ENCODE measurements at regions not wholly inside any gene's neighbourhood (a gene's known extent, or its start where the extent isn't known, plus 50 kb on each side); places are given as distances from the start of the nearest gene placed in this dataset.

DNA sequence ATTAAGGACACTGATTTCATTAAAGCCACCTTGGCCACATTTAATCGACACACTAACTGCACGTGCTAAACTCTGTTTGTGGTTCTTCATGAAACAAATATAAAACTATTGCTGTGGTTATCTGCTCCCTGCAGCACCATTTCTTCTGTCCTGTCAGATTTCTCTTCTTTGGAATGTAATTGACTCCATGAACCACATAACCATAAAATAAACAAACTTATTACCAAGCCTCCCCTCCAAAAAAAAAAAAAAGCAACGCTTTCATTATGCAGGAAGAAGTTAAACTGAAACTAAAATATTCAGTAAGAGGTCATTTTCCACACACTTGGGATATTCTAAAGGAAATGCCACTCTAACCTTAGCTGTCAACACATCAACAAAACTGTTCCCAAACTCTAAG is 319.1 kb upstream of the NT5E start:
- no peak for TF ChIP-seq CTCF (conservative IDR thresholded peaks at IDR 0.05)
- Mint-ChIP-seq H3K4me1 (peaks cover 6 to 12% of the 10 kb centered on the region in 2 experiments), H3K4me3 (no peak overlapping the region), H3K27me3 (ENCODE audit: low read depth) (no peaks in the 10 kb centered on the region), H3K9me3 (no peaks in the 10 kb centered on the region), H3K27ac (no peak overlapping the region), H3K36me3 (ENCODE audit: insufficient read depth in 1 of 3, low read depth in 3 of 3) (no peaks in the 10 kb centered on the region)
- Histone ChIP-seq H4K5ac (ENCODE audit: insufficient read length, low read depth, low read length) (no peak overlapping the region), H3K18ac (ENCODE audit: insufficient read length, low read depth, low read length) (no peak overlapping the region), H3K79me2 (ENCODE audit: insufficient read depth, low read length) (no peaks in the 10 kb centered on the region), H3K79me1 (ENCODE audit: insufficient read depth, low read depth, low read length, poor library complexity, severe bottlenecking) (no peaks in the 10 kb centered on the region), H4K20me1 (ENCODE audit: control insufficient read depth, insufficient read depth, insufficient read length) (no peaks in the 10 kb centered on the region), H3K14ac (ENCODE audit: insufficient read depth, low read length) (no peak overlapping the region), H3K4me2 (ENCODE audit: insufficient read depth, insufficient read length, low read length) (no peak overlapping the region), H2BK120ac (ENCODE audit: low read depth, low read length, poor library complexity, severe bottlenecking) (no peak overlapping the region), H3T11ph (ENCODE audit: low read length) (no peak overlapping the region), H2BK15ac (ENCODE audit: low read depth, low read length) (no peak overlapping the region), H2AK5ac (ENCODE audit: insufficient read length, low read length) (no peak overlapping the region), H4K8ac (replicated peaks; ENCODE audit: insufficient read length, low read depth, low read length) (no peak overlapping the region), H3K4ac (ENCODE audit: low read depth, low read length) (no peak overlapping the region), H2BK12ac (ENCODE audit: insufficient read length, low read depth, low read length) (no peak overlapping the region), H4K91ac (ENCODE audit: insufficient read length, low read depth, low read length) (no peak overlapping the region), H2BK20ac (ENCODE audit: low read depth, low read length, poor library complexity, severe bottlenecking) (no peak overlapping the region), H2AFZ (ENCODE audit: low read length) (no peak overlapping the region), H3K27ac (ENCODE audit: insufficient read length, low read depth, low read length) (no peak overlapping the region), H3K23me2 (ENCODE audit: insufficient read length, low read depth, low read length, poor library complexity, severe bottlenecking) (peaks cover 5% of the 10 kb centered on the region), H3K27me3 (ENCODE audit: insufficient read depth, low read length) (no peaks in the 10 kb centered on the region), H3K4me1 (ENCODE audit: insufficient read depth, low read length) (no peaks in the 10 kb centered on the region), H3K9ac (ENCODE audit: extremely low read depth, insufficient read length, low read length) (no peak overlapping the region), H2BK5ac (ENCODE audit: insufficient read length, low read length) (no peak overlapping the region), H3K56ac (ENCODE audit: insufficient read length, low read depth, low read length) (no peak overlapping the region), H3K9me3 (ENCODE audit: control insufficient read depth, low read depth, low read length) (no peaks in the 10 kb centered on the region), H3K23ac (ENCODE audit: insufficient read length, low read depth, low read length) (no peak overlapping the region)
- WGBS (ENCODE audit: extremely low coverage, insufficient read length, low lambda C conversion rate) = no CpG with 5 or more reads among the region's 3 CpGs
- no peak for DNase-seq

Measured in H9 (cell line).